SK-N-MC (cell line): ENCODE measurements at regions not wholly inside any gene's neighbourhood (a gene's known extent, or its start where the extent isn't known, plus 50 kb on each side); places are given as distances from the start of the nearest gene placed in this dataset.

ENCODE experiments used
- EZH2 ChIP-seq: fragments of 200-600 bp; sonication (generic); IDR thresholded peaks from one replicate; pipeline ENCODE4 v1.6.1; 2017; ENCODE audit warnings: antibody characterized with exemption
- POLR2AphosphoS5 ChIP-seq: IDR thresholded peaks from 2 replicates; pipeline ENCODE4 v1.6.1; 2012; ENCODE audit warnings: mild to moderate bottlenecking, low read depth, low read length, borderline replicate concordance

- no peak for TF ChIP-seq POLR2AphosphoS5
- no peak for TF ChIP-seq EZH2
Measured at GRCh38 chr7:136325578-136325977, 348.4 kb upstream of the MTPN start.
